CD4-positive, alpha-beta T cell treated with Interleukin-1 beta for 1 hour (primary cell): ENCODE measurements at regions not wholly inside any gene's neighbourhood (a gene's known extent, or its start where the extent isn't known, plus 50 kb on each side); places are given as distances from the start of the nearest gene placed in this dataset.
"Not testable (repeated sequence)": the region's sequence is repeated elsewhere in the genome, so short reads cannot be mapped to it uniquely, and the experiment has no call there.

Experiments used
- DNase-seq, 2 donors: peaks; one replicate each; pipeline ENCODE4 v3.0.0-alpha.2; 2020 to 2022

GRCh38 chr13:59439776-59440428 lies 723.8 kb downstream of the DIAPH3 start:
- DNase-seq, result no peak

- DNase-seq, result not testable (repeated sequence)
Observed at GRCh38 chr13:59441068-59441467, 722.7 kb downstream of the DIAPH3 start.

GRCh38 chr13:59441596-59442280 lies 722.0 kb downstream of the DIAPH3 start:
- DNase-seq, result no peak

- no peak for DNase-seq
Observed at GRCh38 chr13:59442461-59442860, 721.3 kb downstream of the DIAPH3 start.

- no peak for DNase-seq
Observed at GRCh38 chr13:59442944-59443486, 720.7 kb downstream of the DIAPH3 start.

GRCh38 chr13:59444210-59444857 lies 719.4 kb downstream of the DIAPH3 start:
- DNase-seq, result no peak

GRCh38 chr13:59445812-59446211 lies 717.9 kb downstream of the DIAPH3 start:
- no peak for DNase-seq

GRCh38 chr13:59446391-59446790 lies 717.3 kb downstream of the DIAPH3 start:
- no peak for DNase-seq

- DNase-seq, result no peak
Observed at GRCh38 chr13:59447031-59447430, 716.7 kb downstream of the DIAPH3 start.

- no peak for DNase-seq
Observed at GRCh38 chr13:59447846-59448620, 715.7 kb downstream of the DIAPH3 start.

GRCh38 chr13:59449750-59450149 lies 714.0 kb downstream of the DIAPH3 start:
- DNase-seq, result no peak

GRCh38 chr13:59450229-59450628 lies 713.5 kb downstream of the DIAPH3 start:
- no peak for DNase-seq

GRCh38 chr13:59451236-59451635 lies 712.5 kb downstream of the DIAPH3 start:
- DNase-seq, result no peak

GRCh38 chr13:59452189-59452890 lies 711.4 kb downstream of the DIAPH3 start:
- DNase-seq, result no peak

GRCh38 chr13:59458908-59459579 lies 704.7 kb downstream of the DIAPH3 start:
- DNase-seq, result no peak

GRCh38 chr13:59459972-59460371 lies 703.8 kb downstream of the DIAPH3 start:
- no peak for DNase-seq

GRCh38 chr13:59461411-59461810 lies 702.3 kb downstream of the DIAPH3 start:
- DNase-seq, result no peak

- DNase-seq, result no peak
Observed at GRCh38 chr13:59463023-59463422, 700.7 kb downstream of the DIAPH3 start.

- no peak for DNase-seq
Observed at GRCh38 chr13:59464926-59465325, 698.8 kb downstream of the DIAPH3 start.

- no peak for DNase-seq
Observed at GRCh38 chr13:59468396-59468795, 695.3 kb downstream of the DIAPH3 start.

- DNase-seq, result no peak
Observed at GRCh38 chr13:59471106-59471505, 692.6 kb downstream of the DIAPH3 start.

GRCh38 chr13:59472134-59472533 lies 691.6 kb downstream of the DIAPH3 start:
- no peak for DNase-seq
